ENCODE measurements at regions not wholly inside any gene's neighbourhood (a gene's known extent, or its start where the extent isn't known, plus 50 kb on each side); places are given as distances from the start of the nearest gene placed in this dataset.

DNA sequence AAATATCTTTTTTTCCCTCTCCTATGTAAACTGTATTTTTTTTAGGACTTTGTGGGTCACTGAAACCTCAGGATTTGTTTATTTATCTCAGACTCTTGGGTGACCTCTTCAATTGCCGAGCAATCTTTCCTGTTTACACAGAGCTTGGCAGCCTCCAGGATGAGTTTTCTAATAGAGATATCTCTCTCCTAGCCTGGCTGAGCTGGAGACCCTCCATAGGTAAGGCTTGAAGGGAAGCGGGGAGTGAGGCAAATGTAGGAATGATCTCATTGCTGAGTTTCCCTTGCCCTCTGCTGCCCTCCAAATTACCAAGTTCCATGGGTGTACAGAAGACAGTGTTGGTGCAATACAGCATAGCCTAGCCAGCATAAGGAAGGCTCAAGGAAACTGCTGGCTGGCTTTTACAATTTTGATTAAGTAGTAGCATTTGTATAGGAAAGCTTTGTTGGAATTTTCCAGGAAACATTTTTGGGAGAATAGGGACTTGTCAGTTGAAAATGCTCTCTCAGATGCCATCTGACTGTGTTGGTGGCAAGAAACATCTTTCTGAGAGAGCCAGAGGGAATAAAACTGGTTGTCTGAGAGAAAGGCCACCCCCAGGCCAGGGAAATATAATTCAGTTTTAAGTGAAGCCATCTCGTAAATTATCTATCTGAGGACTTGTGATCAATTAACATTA, 116.0 kb downstream of the NMUR2 start:
- TF ChIP-seq, protein P1, sequence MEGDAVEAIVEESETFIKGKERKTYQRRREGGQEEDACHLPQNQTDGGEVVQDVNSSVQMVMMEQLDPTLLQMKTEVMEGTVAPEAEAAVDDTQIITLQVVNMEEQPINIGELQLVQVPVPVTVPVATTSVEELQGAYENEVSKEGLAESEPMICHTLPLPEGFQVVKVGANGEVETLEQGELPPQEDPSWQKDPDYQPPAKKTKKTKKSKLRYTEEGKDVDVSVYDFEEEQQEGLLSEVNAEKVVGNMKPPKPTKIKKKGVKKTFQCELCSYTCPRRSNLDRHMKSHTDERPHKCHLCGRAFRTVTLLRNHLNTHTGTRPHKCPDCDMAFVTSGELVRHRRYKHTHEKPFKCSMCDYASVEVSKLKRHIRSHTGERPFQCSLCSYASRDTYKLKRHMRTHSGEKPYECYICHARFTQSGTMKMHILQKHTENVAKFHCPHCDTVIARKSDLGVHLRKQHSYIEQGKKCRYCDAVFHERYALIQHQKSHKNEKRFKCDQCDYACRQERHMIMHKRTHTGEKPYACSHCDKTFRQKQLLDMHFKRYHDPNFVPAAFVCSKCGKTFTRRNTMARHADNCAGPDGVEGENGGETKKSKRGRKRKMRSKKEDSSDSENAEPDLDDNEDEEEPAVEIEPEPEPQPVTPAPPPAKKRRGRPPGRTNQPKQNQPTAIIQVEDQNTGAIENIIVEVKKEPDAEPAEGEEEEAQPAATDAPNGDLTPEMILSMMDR (IDR thresholded peaks at IDR 0.05) = no peak
- TF ChIP-seq POLR2A (IDR thresholded peaks at IDR 0.05) = no peak
